ENCODE measurements at regions not wholly inside any gene's neighbourhood (a gene's known extent, or its start where the extent isn't known, plus 50 kb on each side); places are given as distances from the start of the nearest gene placed in this dataset.

DNA sequence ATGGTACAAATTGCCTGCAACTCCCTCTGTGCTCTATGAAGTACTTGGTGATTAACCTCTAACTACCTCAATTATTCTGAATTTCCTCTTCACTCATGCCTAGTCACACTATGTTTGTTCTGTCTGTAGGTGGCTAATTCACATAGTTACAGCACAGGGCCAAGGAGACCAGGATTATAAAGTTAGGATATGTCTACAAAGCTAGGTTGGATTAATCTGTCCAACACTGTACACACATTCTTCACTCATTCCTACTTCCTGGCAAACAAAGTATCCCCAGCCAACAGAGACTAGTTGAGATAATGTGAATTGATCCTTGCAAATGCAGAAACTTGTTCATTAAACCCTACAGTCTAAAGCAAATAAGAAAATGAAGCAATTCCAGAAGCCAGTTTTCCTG is 269.8 kb downstream of the HACE1 start:
- Histone ChIP-seq H3K27me3 (ENCODE audit: control insufficient read depth in 4 of 4, insufficient read depth in 4 of 4, low read length in 3 of 4) (no peaks in the 10 kb centered on the region), H3K9me3 (ENCODE audit: control insufficient read depth in 4 of 4, low read length in 3 of 4) (no peaks in the 10 kb centered on the region), H3K9ac (ENCODE audit: low read depth in 1 of 2, low read length in 2 of 2) (no peak overlapping the region), H3K27ac (ENCODE audit: low read depth in 1 of 2, low read length in 2 of 2) (no peak overlapping the region), H3K36me3 (ENCODE audit: control insufficient read depth in 4 of 4, insufficient read depth in 3 of 4, low read depth in 1 of 4, low read length in 3 of 4) (no peaks in the 10 kb centered on the region), H3K4me3 (ENCODE audit: low read depth in 1 of 3, low read length in 3 of 3) (no peak overlapping the region), H3K4me1 (ENCODE audit: control insufficient read depth in 4 of 4, insufficient read depth in 4 of 4, low read length in 3 of 4) (no peaks in the 10 kb centered on the region)
- no peak for DNase-seq (ENCODE audit: low spot score)
- no peak for TF ChIP-seq EGR1 (IDR thresholded peaks at IDR 0.05; ENCODE audit: low read depth in 2 of 2)
- TF ChIP-seq TAF1 (conservative IDR thresholded peaks at IDR 0.05) = no peak
- TF ChIP-seq, protein P1, sequence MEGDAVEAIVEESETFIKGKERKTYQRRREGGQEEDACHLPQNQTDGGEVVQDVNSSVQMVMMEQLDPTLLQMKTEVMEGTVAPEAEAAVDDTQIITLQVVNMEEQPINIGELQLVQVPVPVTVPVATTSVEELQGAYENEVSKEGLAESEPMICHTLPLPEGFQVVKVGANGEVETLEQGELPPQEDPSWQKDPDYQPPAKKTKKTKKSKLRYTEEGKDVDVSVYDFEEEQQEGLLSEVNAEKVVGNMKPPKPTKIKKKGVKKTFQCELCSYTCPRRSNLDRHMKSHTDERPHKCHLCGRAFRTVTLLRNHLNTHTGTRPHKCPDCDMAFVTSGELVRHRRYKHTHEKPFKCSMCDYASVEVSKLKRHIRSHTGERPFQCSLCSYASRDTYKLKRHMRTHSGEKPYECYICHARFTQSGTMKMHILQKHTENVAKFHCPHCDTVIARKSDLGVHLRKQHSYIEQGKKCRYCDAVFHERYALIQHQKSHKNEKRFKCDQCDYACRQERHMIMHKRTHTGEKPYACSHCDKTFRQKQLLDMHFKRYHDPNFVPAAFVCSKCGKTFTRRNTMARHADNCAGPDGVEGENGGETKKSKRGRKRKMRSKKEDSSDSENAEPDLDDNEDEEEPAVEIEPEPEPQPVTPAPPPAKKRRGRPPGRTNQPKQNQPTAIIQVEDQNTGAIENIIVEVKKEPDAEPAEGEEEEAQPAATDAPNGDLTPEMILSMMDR (IDR thresholded peaks at IDR 0.05; ENCODE audit: low read depth, low read length, missing input control) = no peak
- no peak for TF ChIP-seq YY1 (IDR thresholded peaks at IDR 0.05)
- TF ChIP-seq, protein P2, sequence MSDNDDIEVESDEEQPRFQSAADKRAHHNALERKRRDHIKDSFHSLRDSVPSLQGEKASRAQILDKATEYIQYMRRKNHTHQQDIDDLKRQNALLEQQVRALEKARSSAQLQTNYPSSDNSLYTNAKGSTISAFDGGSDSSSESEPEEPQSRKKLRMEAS (IDR thresholded peaks at IDR 0.05) = no peak
- TF ChIP-seq, protein P3, sequence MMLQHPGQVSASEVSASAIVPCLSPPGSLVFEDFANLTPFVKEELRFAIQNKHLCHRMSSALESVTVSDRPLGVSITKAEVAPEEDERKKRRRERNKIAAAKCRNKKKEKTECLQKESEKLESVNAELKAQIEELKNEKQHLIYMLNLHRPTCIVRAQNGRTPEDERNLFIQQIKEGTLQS (IDR thresholded peaks at IDR 0.05) = no peak
- no peak for TF ChIP-seq HNF4A (conservative IDR thresholded peaks at IDR 0.05)
- TF ChIP-seq HNF4G (IDR thresholded peaks at IDR 0.05) = no peak
- no peak for TF ChIP-seq RAD21 (IDR thresholded peaks at IDR 0.05)
- TF ChIP-seq, protein P4, sequence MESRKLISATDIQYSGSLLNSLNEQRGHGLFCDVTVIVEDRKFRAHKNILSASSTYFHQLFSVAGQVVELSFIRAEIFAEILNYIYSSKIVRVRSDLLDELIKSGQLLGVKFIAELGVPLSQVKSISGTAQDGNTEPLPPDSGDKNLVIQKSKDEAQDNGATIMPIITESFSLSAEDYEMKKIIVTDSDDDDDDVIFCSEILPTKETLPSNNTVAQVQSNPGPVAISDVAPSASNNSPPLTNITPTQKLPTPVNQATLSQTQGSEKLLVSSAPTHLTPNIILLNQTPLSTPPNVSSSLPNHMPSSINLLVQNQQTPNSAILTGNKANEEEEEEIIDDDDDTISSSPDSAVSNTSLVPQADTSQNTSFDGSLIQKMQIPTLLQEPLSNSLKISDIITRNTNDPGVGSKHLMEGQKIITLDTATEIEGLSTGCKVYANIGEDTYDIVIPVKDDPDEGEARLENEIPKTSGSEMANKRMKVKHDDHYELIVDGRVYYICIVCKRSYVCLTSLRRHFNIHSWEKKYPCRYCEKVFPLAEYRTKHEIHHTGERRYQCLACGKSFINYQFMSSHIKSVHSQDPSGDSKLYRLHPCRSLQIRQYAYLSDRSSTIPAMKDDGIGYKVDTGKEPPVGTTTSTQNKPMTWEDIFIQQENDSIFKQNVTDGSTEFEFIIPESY (IDR thresholded peaks at IDR 0.05) = no peak
- TF ChIP-seq, protein P5, sequence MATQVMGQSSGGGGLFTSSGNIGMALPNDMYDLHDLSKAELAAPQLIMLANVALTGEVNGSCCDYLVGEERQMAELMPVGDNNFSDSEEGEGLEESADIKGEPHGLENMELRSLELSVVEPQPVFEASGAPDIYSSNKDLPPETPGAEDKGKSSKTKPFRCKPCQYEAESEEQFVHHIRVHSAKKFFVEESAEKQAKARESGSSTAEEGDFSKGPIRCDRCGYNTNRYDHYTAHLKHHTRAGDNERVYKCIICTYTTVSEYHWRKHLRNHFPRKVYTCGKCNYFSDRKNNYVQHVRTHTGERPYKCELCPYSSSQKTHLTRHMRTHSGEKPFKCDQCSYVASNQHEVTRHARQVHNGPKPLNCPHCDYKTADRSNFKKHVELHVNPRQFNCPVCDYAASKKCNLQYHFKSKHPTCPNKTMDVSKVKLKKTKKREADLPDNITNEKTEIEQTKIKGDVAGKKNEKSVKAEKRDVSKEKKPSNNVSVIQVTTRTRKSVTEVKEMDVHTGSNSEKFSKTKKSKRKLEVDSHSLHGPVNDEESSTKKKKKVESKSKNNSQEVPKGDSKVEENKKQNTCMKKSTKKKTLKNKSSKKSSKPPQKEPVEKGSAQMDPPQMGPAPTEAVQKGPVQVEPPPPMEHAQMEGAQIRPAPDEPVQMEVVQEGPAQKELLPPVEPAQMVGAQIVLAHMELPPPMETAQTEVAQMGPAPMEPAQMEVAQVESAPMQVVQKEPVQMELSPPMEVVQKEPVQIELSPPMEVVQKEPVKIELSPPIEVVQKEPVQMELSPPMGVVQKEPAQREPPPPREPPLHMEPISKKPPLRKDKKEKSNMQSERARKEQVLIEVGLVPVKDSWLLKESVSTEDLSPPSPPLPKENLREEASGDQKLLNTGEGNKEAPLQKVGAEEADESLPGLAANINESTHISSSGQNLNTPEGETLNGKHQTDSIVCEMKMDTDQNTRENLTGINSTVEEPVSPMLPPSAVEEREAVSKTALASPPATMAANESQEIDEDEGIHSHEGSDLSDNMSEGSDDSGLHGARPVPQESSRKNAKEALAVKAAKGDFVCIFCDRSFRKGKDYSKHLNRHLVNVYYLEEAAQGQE (IDR thresholded peaks at IDR 0.05) = no peak
- no peak for TF ChIP-seq GABPA (IDR thresholded peaks at IDR 0.05 in 1 of 2, conservative IDR thresholded peaks at IDR 0.05 in 1 of 2)
- TF ChIP-seq SP1 (IDR thresholded peaks at IDR 0.05) = no peak
- TF ChIP-seq FOXA1 (IDR thresholded peaks at IDR 0.05) = no peak
- no peak for TF ChIP-seq RXRA (IDR thresholded peaks at IDR 0.05)
- TF ChIP-seq FOXA2 (IDR thresholded peaks at IDR 0.05) = no peak
- TF ChIP-seq JUND (IDR thresholded peaks at IDR 0.05) = no peak
- no peak for TF ChIP-seq NR2F2 (IDR thresholded peaks at IDR 0.05)

Measured in liver (tissue), 7 donors.